Panc1 (cell line): ENCODE measurements at regions not wholly inside any gene's neighbourhood (a gene's known extent, or its start where the extent isn't known, plus 50 kb on each side); places are given as distances from the start of the nearest gene placed in this dataset.

Source experiments
- CTCF ChIP-seq: fragments of 450-650 bp; IDR thresholded peaks from 2 replicates; pipeline ENCODE4 v1.5.1; 2017; ENCODE audit warnings: mild to moderate bottlenecking
- POLR2AphosphoS5 ChIP-seq: IDR thresholded peaks from 2 replicates; pipeline ENCODE4 v1.6.1; 2012; ENCODE audit warnings: mild to moderate bottlenecking, low read depth, low read length, moderate library complexity
- REST ChIP-seq, 2 experiments: IDR thresholded peaks; 2 replicates each; pipeline ENCODE4 v1.6.1; 2011 to 2012; ENCODE audit warnings: low read depth in 2 of 2, control low read depth in 1 of 2, low read length in 1 of 2, mild to moderate bottlenecking in 1 of 2, moderate library complexity in 1 of 2; ENCODE audit not compliant: insufficient read depth in 1 of 2
- SIN3A ChIP-seq: IDR thresholded peaks from 2 replicates; pipeline ENCODE4 v1.6.1; 2012; ENCODE audit warnings: low read depth, mild to moderate bottlenecking, low read length, moderate library complexity, borderline replicate concordance; ENCODE audit not compliant: insufficient read depth
- TCF7L2 ChIP-seq: IDR thresholded peaks from 2 replicates; pipeline ENCODE4 v1.6.1; 2011; ENCODE audit warnings: mild to moderate bottlenecking, low read depth, low read length, inconsistent platforms

GRCh38 chrX:39616098-39616729 is 481.5 kb downstream of the BCOR start:
- no peak for TF ChIP-seq CTCF
- no peak for TF ChIP-seq POLR2AphosphoS5
- TF ChIP-seq REST (IDR thresholded peaks at IDR 0.05; ENCODE audit: insufficient read depth in 1 of 2, low read depth in 2 of 2, low read length in 1 of 2): no peak
- no peak for TF ChIP-seq SIN3A
- TF ChIP-seq TCF7L2: no peak
